ENCODE measurements at regions not wholly inside any gene's neighbourhood (a gene's known extent, or its start where the extent isn't known, plus 50 kb on each side); places are given as distances from the start of the nearest gene placed in this dataset.
A peak's percentile ranks its signal among the peaks of the same experiment; 100 is the strongest.

DNA sequence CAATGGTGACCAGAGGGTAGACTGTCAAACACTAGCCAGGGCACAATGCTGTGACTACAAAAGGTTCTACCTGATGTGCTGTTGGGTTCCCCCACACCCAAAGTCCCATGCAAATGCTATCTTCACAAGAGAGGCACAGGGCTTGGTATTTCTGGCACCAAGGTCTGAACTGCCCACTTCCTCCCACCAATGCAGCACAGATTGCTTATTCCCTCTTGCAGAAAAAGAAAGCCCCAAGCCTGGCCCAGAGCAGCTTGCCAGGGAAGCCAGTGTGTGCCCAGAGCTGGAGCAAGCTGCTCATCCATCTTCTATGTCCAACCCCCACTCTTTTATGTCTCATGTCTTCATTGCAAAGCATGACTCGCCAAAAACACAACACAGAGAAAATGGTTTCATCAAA, 149.4 kb upstream of the CAMK1G start:
- Histone ChIP-seq H3K36me3 (ENCODE audit: insufficient read depth, low read length) (no peaks in the 10 kb centered on the region), H3K9ac (ENCODE audit: low read length) (no peak overlapping the region), H3K4me1 (ENCODE audit: insufficient read depth, low read length) (peaks cover 4% of the 10 kb centered on the region), H3K27me3 (ENCODE audit: insufficient read depth, low read length) (no peaks in the 10 kb centered on the region), H2AFZ (ENCODE audit: low read depth, low read length) (peak overlapping the region; percentile 1), H4K20me1 (ENCODE audit: insufficient read depth, low read length) (no peaks in the 10 kb centered on the region), H3K27ac (ENCODE audit: low read depth, low read length) (no peak overlapping the region), H3K79me2 (ENCODE audit: insufficient read depth, low read length) (no peaks in the 10 kb centered on the region), H3K4me3 (ENCODE audit: insufficient read depth, low read depth, low read length) (no peak overlapping the region), H3K9me3 (ENCODE audit: insufficient read depth, low read depth, low read length) (no peaks in the 10 kb centered on the region), H3K4me2 (ENCODE audit: low read length) (no peak overlapping the region)
- FAIRE-seq, result no peak
- TF ChIP-seq, protein P1, sequence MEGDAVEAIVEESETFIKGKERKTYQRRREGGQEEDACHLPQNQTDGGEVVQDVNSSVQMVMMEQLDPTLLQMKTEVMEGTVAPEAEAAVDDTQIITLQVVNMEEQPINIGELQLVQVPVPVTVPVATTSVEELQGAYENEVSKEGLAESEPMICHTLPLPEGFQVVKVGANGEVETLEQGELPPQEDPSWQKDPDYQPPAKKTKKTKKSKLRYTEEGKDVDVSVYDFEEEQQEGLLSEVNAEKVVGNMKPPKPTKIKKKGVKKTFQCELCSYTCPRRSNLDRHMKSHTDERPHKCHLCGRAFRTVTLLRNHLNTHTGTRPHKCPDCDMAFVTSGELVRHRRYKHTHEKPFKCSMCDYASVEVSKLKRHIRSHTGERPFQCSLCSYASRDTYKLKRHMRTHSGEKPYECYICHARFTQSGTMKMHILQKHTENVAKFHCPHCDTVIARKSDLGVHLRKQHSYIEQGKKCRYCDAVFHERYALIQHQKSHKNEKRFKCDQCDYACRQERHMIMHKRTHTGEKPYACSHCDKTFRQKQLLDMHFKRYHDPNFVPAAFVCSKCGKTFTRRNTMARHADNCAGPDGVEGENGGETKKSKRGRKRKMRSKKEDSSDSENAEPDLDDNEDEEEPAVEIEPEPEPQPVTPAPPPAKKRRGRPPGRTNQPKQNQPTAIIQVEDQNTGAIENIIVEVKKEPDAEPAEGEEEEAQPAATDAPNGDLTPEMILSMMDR (IDR thresholded peaks at IDR 0.05; ENCODE audit: insufficient read depth, low read depth, low read length), result no peak
- TF ChIP-seq EZH2 (IDR thresholded peaks at IDR 0.05; ENCODE audit: insufficient read depth, low read length), result no peak
- peaks cover 7% of the 10 kb centered on the region for H3K27me3 Mint-ChIP-seq (ENCODE audit: low read depth, unreplicated experiment)
- no peaks in the 10 kb centered on the region for H3K36me3 Mint-ChIP-seq (ENCODE audit: low read depth, unreplicated experiment)
- H3K9me3 Mint-ChIP-seq (ENCODE audit: unreplicated experiment), result peaks cover 2% of the 10 kb centered on the region
- peak; percentile 10 for DNase-seq (ENCODE audit: low read depth)
- peak overlapping the region; percentile 52 for H3K4me3 Mint-ChIP-seq (ENCODE audit: unreplicated experiment)
- H3K27ac Mint-ChIP-seq (ENCODE audit: unreplicated experiment), result peak overlapping the region; percentile 70
- peaks cover 27% of the 10 kb centered on the region for H3K4me1 Mint-ChIP-seq (ENCODE audit: low read depth, unreplicated experiment)

DNA sequence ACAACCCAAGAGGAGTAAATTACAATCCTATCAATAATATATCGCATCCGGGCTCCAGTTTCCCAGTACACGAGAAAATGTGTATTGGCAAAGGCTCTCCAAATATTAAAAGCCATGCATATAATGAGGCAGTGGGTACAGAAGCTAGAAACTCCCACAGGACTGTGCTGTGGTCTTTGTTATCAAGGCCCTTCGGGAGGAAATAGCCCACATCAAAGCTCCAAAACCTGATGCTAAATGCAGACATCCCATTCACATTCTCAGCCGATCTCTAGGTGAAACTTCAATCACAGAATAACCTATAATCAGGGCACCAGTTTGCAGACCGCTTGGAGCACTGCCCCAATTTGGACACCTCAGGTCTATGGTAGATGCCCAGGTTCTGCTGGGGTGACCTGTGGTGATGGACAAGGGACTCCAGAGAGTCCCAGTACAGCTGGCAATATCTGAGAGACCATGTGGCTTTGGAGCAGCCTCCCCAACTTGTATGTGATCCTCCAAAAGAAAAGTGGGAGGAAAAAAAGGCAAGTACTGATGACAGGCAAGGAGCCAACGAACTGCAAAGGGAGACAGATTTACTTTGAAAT, 148.8 kb upstream of the CAMK1G start:
- H3K4me3 ChIP-seq (ENCODE audit: insufficient read depth, low read depth, low read length), result no peak overlapping the region
- FAIRE-seq (no peak), DNase-seq (ENCODE audit: low read depth) (no peak)
- H4K20me1 ChIP-seq (ENCODE audit: insufficient read depth, low read length), result no peaks in the 10 kb centered on the region
- H3K4me1 ChIP-seq (ENCODE audit: insufficient read depth, low read length), result peaks cover 4% of the 10 kb centered on the region
- no peaks in the 10 kb centered on the region for H3K36me3 ChIP-seq (ENCODE audit: insufficient read depth, low read length)
- H3K27me3 ChIP-seq (ENCODE audit: insufficient read depth, low read length), result no peaks in the 10 kb centered on the region
- H3K79me2 ChIP-seq (ENCODE audit: insufficient read depth, low read length), result no peaks in the 10 kb centered on the region
- Mint-ChIP-seq H3K4me1 (ENCODE audit: low read depth, unreplicated experiment) (peaks cover 27% of the 10 kb centered on the region), H3K27me3 (ENCODE audit: low read depth, unreplicated experiment) (peaks cover 6% of the 10 kb centered on the region), H3K27ac (ENCODE audit: unreplicated experiment) (peak overlapping the region; percentile 66), H3K9me3 (ENCODE audit: unreplicated experiment) (peaks cover 2% of the 10 kb centered on the region), H3K36me3 (ENCODE audit: low read depth, unreplicated experiment) (no peaks in the 10 kb centered on the region), H3K4me3 (ENCODE audit: unreplicated experiment) (no peak overlapping the region)
- no peak overlapping the region for H3K4me2 ChIP-seq (ENCODE audit: low read length)
- no peak overlapping the region for H3K9ac ChIP-seq (ENCODE audit: low read length)
- no peak overlapping the region for H3K27ac ChIP-seq (ENCODE audit: low read depth, low read length)
- TF ChIP-seq EZH2 (IDR thresholded peaks at IDR 0.05; ENCODE audit: insufficient read depth, low read length), result no peak
- TF ChIP-seq, protein P1 (IDR thresholded peaks at IDR 0.05; ENCODE audit: insufficient read depth, low read depth, low read length), result no peak
- peak overlapping the region; percentile 66 for H2AFZ ChIP-seq (ENCODE audit: low read depth, low read length)
- no peaks in the 10 kb centered on the region for H3K9me3 ChIP-seq (ENCODE audit: insufficient read depth, low read depth, low read length)
